Fibroblast of skin of right biceps (primary cell): ENCODE measurements at regions not wholly inside any gene's neighbourhood (a gene's known extent, or its start where the extent isn't known, plus 50 kb on each side); places are given as distances from the start of the nearest gene placed in this dataset.

ENCODE experiments used
- DNase-seq: peaks from one replicate; pipeline ENCODE4 v3.0.0-alpha.2; 2013

- no peak for DNase-seq
Measured at GRCh38 chr3:10743366-10744097, 72.5 kb upstream of the SLC6A11 start.

- no peak for DNase-seq
Measured at GRCh38 chr3:10744098-10744465, 71.9 kb upstream of the SLC6A11 start.

- no peak for DNase-seq
Measured at GRCh38 chr3:10745392-10745791, 70.6 kb upstream of the SLC6A11 start.

GRCh38 chr3:10746001-10746400 is 70.0 kb upstream of the SLC6A11 start:
- DNase-seq = no peak

GRCh38 chr3:10746684-10747083 is 69.3 kb upstream of the SLC6A11 start:
- DNase-seq = no peak

- DNase-seq = no peak
Measured at GRCh38 chr3:10747341-10747740, 68.7 kb upstream of the SLC6A11 start.

- DNase-seq = no peak
Measured at GRCh38 chr3:10748040-10748439, 68.0 kb upstream of the SLC6A11 start.

- peak; percentile 34 for DNase-seq
Measured at GRCh38 chr3:10753964-10754363, 62.1 kb upstream of the SLC6A11 start.

GRCh38 chr3:10756546-10756945 is 59.5 kb upstream of the SLC6A11 start:
- no peak for DNase-seq

- DNase-seq = peak; percentile 7
Measured at GRCh38 chr3:10757021-10757820, 58.8 kb upstream of the SLC6A11 start.

GRCh38 chr3:10757821-10758130 is 58.3 kb upstream of the SLC6A11 start:
- no peak for DNase-seq

GRCh38 chr3:10758304-10759037 is 57.6 kb upstream of the SLC6A11 start:
- DNase-seq = peak; percentile 51

GRCh38 chr3:10759495-10759894 is 56.5 kb upstream of the SLC6A11 start:
- DNase-seq = no peak

GRCh38 chr3:10760199-10760598 is 55.8 kb upstream of the SLC6A11 start:
- DNase-seq = no peak

- no peak for DNase-seq
Measured at GRCh38 chr3:10761583-10761982, 54.4 kb upstream of the SLC6A11 start.

GRCh38 chr3:10762116-10762515 is 53.9 kb upstream of the SLC6A11 start:
- no peak for DNase-seq

- DNase-seq = no peak
Measured at GRCh38 chr3:10762611-10763247, 53.3 kb upstream of the SLC6A11 start.

GRCh38 chr3:10763248-10763620 is 52.8 kb upstream of the SLC6A11 start:
- no peak for DNase-seq

- DNase-seq = no peak
Measured at GRCh38 chr3:10763817-10764258, 52.2 kb upstream of the SLC6A11 start.

GRCh38 chr3:10764259-10765051 is 51.6 kb upstream of the SLC6A11 start:
- no peak for DNase-seq

GRCh38 chr3:10766049-10766705 is 49.9 kb upstream of the SLC6A11 start:
- DNase-seq = no peak
